ENCODE measurements at regions not wholly inside any gene's neighbourhood (a gene's known extent, or its start where the extent isn't known, plus 50 kb on each side); places are given as distances from the start of the nearest gene placed in this dataset.

DNA sequence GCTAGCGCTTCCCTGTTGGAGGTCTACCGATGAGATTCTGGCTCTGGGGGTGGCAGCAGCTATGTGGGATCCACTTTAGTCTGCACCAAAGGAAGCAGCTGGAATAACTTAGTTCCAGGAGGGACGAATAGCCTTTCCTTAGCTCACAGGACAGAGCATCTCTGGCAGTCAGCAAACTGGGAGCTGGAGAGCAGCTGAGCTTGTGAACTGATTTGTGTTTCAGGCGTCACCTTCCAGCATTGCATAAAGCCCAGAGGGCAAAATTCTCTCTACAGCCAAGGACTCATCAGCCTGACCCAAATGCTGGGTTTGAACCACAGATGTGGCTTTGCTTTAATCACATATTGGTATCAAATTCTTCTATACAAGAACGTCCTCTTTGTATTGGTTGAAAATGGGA lies 81.9 kb upstream of the PELI2 start:
- Histone ChIP-seq H3K9me3 (ENCODE audit: control insufficient read depth, low read length) (no peaks in the 10 kb centered on the region), H3K27ac (ENCODE audit: low read depth, low read length) (no peak overlapping the region), H3K4me1 (ENCODE audit: control insufficient read depth, insufficient read depth, low read length) (no peaks in the 10 kb centered on the region), H3K4me3 (ENCODE audit: low read length) (no peak overlapping the region), H3K9ac (ENCODE audit: extremely low read depth, low read length, poor library complexity, severe bottlenecking) (no peak overlapping the region), H3K27me3 (ENCODE audit: control insufficient read depth, insufficient read depth, low read length, poor library complexity, severe bottlenecking) (no peaks in the 10 kb centered on the region), H3K36me3 (ENCODE audit: control insufficient read depth, insufficient read depth, low read length) (no peaks in the 10 kb centered on the region)
- WGBS, 2 experiments (ENCODE audit: insufficient coverage in 1 of 2, insufficient read length in 1 of 2): 80 to 90% methylated on average over 3 to 5 of the region's 5 CpGs
- Mint-ChIP-seq H3K36me3 (ENCODE audit: low read depth) (no peaks in the 10 kb centered on the region), H3K27ac (no peak overlapping the region), H3K27me3 (ENCODE audit: insufficient read depth) (peaks cover 5% of the 10 kb centered on the region), H3K9me3 (no peaks in the 10 kb centered on the region), H3K4me1 (no peaks in the 10 kb centered on the region), H3K4me3 (no peak overlapping the region)
- TF ChIP-seq, protein P1, sequence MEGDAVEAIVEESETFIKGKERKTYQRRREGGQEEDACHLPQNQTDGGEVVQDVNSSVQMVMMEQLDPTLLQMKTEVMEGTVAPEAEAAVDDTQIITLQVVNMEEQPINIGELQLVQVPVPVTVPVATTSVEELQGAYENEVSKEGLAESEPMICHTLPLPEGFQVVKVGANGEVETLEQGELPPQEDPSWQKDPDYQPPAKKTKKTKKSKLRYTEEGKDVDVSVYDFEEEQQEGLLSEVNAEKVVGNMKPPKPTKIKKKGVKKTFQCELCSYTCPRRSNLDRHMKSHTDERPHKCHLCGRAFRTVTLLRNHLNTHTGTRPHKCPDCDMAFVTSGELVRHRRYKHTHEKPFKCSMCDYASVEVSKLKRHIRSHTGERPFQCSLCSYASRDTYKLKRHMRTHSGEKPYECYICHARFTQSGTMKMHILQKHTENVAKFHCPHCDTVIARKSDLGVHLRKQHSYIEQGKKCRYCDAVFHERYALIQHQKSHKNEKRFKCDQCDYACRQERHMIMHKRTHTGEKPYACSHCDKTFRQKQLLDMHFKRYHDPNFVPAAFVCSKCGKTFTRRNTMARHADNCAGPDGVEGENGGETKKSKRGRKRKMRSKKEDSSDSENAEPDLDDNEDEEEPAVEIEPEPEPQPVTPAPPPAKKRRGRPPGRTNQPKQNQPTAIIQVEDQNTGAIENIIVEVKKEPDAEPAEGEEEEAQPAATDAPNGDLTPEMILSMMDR (conservative IDR thresholded peaks at IDR 0.05): no peak
- peak; percentile 48 for DNase-seq

DNA sequence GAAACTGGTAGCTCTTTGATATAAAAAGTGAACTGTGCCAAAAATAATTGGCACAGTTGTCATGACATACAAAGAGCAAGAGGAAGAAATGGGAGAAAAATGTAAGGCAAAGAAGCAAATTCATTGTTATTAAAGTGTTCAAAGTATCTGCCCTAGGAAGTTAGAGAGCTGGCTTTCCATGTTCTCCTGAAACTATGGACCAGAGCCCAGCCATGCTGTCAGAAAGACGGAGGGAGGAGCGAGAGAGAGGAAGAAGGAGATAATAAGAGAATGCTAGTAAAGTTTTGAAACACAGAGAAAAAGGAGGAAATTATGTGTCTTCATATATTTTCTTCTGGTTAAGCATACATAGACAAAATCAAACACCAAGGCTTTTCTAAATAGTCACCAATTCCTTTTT lies 78.1 kb upstream of the PELI2 start:
- no peaks in the 10 kb centered on the region for H3K36me3 ChIP-seq (ENCODE audit: control insufficient read depth, insufficient read depth, low read length)
- no peak overlapping the region for H3K4me3 ChIP-seq (ENCODE audit: low read length)
- Mint-ChIP-seq H3K27ac (no peak overlapping the region), H3K36me3 (ENCODE audit: low read depth) (no peaks in the 10 kb centered on the region), H3K27me3 (ENCODE audit: insufficient read depth) (peaks cover 8% of the 10 kb centered on the region), H3K4me1 (peaks cover 2% of the 10 kb centered on the region), H3K9me3 (no peaks in the 10 kb centered on the region), H3K4me3 (no peak overlapping the region)
- H3K4me1 ChIP-seq (ENCODE audit: control insufficient read depth, insufficient read depth, low read length): no peaks in the 10 kb centered on the region
- no peak overlapping the region for H3K9ac ChIP-seq (ENCODE audit: extremely low read depth, low read length, poor library complexity, severe bottlenecking)
- WGBS, 2 experiments (ENCODE audit: insufficient coverage in 1 of 2, insufficient read length in 1 of 2): 98% methylated on average over 2 of the region's 2 CpGs; no CpG with 5 or more reads in 1 of the 2 experiments
- H3K27me3 ChIP-seq (ENCODE audit: control insufficient read depth, insufficient read depth, low read length, poor library complexity, severe bottlenecking): no peaks in the 10 kb centered on the region
- DNase-seq: no peak
- no peaks in the 10 kb centered on the region for H3K9me3 ChIP-seq (ENCODE audit: control insufficient read depth, low read length)
- H3K27ac ChIP-seq (ENCODE audit: low read depth, low read length): no peak overlapping the region
- TF ChIP-seq, protein P1 (conservative IDR thresholded peaks at IDR 0.05): no peak

DNA sequence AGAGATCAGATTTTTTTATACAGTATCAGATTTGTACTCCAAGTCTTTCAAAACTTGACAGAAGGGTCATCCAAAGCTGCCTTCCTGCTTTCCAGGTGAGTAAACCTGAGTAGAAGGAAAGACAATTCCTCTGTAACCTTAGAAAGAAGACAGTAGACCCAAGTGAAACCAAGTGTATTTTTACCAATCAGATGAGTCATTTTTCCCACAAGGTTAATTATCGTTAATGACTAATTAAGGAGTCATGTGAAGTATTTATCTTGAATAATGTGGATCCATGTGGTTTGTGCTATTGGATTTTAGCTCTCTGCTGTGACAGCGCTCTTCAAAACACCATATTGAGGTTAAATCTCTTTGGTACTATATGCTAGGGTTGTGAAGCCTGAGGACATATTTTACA lies 74.0 kb upstream of the PELI2 start:
- H3K4me1 ChIP-seq (ENCODE audit: control insufficient read depth, insufficient read depth, low read length): no peaks in the 10 kb centered on the region
- no peaks in the 10 kb centered on the region for H3K9me3 Mint-ChIP-seq
- TF ChIP-seq, protein P1 (conservative IDR thresholded peaks at IDR 0.05): no peak
- no peaks in the 10 kb centered on the region for H3K36me3 ChIP-seq (ENCODE audit: control insufficient read depth, insufficient read depth, low read length)
- H3K27me3 Mint-ChIP-seq (ENCODE audit: insufficient read depth): peaks cover 8% of the 10 kb centered on the region
- H3K27ac ChIP-seq (ENCODE audit: low read depth, low read length): no peak overlapping the region
- no peaks in the 10 kb centered on the region for H3K27me3 ChIP-seq (ENCODE audit: control insufficient read depth, insufficient read depth, low read length, poor library complexity, severe bottlenecking)
- no peaks in the 10 kb centered on the region for H3K9me3 ChIP-seq (ENCODE audit: control insufficient read depth, low read length)
- H3K4me3 ChIP-seq (ENCODE audit: low read length): no peak overlapping the region
- H3K4me3 Mint-ChIP-seq: no peak overlapping the region
- H3K36me3 Mint-ChIP-seq (ENCODE audit: low read depth): no peaks in the 10 kb centered on the region
- no peak for DNase-seq
- H3K9ac ChIP-seq (ENCODE audit: extremely low read depth, low read length, poor library complexity, severe bottlenecking): no peak overlapping the region
- H3K4me1 Mint-ChIP-seq: peaks cover 5% of the 10 kb centered on the region
- WGBS, 2 experiments (ENCODE audit: insufficient coverage in 1 of 2, insufficient read length in 1 of 2): 93 to 100% methylated on average over 1 to 2 of the region's 2 CpGs
- no peak overlapping the region for H3K27ac Mint-ChIP-seq
